22Rv1 (cell line): ENCODE measurements at regions not wholly inside any gene's neighbourhood (a gene's known extent, or its start where the extent isn't known, plus 50 kb on each side); places are given as distances from the start of the nearest gene placed in this dataset.

Experiments used
- ZFX ChIP-seq: fragments of 450-650 bp; IDR thresholded peaks from 2 replicates; pipeline ENCODE4 v1.6.1; 2017; ENCODE audit warnings: antibody characterized with exemption, borderline replicate concordance
- TF ChIP-seq, protein P1 (sequence below): fragments of 450-650 bp; IDR thresholded peaks from 2 replicates; pipeline ENCODE4 v1.5.1; 2017; ENCODE audit warnings: mild to moderate bottlenecking

- TF ChIP-seq, protein P1, sequence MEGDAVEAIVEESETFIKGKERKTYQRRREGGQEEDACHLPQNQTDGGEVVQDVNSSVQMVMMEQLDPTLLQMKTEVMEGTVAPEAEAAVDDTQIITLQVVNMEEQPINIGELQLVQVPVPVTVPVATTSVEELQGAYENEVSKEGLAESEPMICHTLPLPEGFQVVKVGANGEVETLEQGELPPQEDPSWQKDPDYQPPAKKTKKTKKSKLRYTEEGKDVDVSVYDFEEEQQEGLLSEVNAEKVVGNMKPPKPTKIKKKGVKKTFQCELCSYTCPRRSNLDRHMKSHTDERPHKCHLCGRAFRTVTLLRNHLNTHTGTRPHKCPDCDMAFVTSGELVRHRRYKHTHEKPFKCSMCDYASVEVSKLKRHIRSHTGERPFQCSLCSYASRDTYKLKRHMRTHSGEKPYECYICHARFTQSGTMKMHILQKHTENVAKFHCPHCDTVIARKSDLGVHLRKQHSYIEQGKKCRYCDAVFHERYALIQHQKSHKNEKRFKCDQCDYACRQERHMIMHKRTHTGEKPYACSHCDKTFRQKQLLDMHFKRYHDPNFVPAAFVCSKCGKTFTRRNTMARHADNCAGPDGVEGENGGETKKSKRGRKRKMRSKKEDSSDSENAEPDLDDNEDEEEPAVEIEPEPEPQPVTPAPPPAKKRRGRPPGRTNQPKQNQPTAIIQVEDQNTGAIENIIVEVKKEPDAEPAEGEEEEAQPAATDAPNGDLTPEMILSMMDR: no peak
- no peak for TF ChIP-seq ZFX
Measured at GRCh38 chr5:142479854-142480519, 155.2 kb upstream of the SPRY4 start.
